GM19043 (cell line): ENCODE measurements at regions not wholly inside any gene's neighbourhood (a gene's known extent, or its start where the extent isn't known, plus 50 kb on each side); places are given as distances from the start of the nearest gene placed in this dataset.
"Not testable (repeated sequence)": the region's sequence is repeated elsewhere in the genome, so short reads cannot be mapped to it uniquely, and the experiment has no call there.

Experiments
- ATAC-seq: cut with Tn5 transposase; IDR thresholded peaks from one replicate; pipeline ENCODE4 v1.9.1; 2021; ENCODE audit warnings: low read depth; ENCODE audit not compliant: unreplicated experiment

DNA sequence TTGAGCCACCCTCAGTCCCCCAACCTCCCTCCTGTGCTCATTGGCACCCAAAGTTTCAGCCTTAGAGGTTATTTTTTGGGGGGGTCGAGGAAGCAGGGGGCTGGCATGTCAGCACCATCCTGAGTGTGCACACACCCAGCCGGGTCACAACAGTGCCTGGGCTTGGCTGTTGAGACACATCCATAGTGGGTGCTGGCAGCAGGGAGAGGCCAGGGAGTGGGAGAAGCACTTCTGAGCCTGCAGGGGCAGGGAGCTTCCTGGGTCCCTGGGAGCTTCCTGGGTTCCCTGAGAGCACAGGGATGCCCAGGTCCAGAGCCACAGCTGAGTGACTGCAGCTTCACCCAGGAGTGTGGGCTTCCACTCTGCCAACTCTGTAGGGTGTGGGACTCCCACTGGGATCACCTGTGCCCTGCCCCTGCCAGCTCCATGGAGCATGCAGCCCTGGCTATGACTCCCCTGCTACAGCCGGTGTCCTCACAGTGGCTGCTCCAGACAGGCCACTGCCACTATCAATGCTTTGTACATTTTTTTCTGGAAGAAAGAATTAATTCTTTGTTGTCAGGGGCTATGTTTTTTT lies 240.4 kb downstream of the PTGER3 start:
- no peak for ATAC-seq

DNA sequence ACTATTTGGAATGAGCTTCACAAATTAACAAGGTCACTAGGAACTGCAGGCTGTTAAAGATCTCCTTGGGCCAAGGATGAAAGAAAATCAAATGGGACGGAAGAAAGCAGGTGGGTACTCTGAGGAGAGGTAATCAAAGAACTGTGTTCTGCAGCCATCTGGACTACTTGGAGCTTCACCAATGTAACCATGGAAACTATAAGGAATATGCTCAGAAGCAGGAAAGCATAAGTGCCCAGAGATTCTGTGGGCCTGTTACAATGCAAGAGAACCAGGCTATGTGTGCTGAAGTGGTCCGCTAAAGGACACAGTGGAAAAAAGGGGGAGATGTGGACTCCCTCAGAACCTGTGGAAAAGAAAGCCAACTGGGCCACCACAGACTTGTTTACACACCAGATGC lies 238.5 kb downstream of the PTGER3 start:
- ATAC-seq, result no peak

DNA sequence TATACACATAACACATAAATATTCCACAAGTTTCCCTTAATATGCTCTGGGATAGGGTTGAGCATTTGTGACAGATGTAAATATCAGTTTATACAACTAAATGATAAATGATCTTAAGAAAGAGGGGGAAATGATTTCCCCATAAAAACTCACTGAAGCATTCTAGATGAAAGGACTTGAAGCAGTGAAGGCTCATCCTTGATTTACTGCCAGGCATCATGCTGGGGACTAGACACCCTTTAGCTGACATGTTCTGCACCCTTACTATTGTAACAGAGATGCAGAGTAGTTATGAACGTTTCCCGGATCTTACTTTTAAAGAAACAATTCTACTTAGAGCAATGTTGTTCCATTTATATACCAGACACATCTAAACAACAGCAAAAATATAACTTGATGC lies 235.8 kb downstream of the PTGER3 start:
- ATAC-seq, result no peak

DNA sequence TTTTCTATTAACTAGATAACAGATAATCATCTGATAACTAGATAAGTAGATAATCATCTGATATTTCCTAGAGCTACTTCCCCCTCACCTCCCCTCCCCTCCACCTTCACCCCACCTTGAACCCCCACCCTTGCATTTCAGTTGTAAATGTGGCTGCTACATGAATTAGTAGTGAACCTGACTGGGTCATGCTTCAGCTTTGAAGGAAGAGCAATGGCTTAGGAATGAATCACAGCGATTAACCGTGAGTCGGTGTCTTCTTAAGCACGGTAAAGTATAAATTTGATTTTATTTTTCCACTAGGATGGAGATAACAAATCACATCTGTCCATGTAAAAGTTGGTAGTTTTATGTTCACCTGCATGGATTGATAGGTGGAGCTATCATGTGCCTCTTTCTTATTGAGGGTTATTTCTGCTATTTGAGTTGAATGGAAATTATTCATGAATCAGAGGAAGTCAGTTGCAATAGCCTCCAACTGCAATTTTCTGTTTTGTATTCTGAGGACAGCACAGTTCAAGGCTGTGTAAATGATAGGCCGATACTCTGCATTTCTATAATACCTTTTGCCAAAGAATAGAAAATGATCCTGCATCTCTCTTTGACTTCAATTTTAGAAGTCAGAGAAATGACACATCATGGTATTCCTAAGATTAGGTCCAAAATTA lies 235.0 kb downstream of the PTGER3 start:
- no peak for ATAC-seq

DNA sequence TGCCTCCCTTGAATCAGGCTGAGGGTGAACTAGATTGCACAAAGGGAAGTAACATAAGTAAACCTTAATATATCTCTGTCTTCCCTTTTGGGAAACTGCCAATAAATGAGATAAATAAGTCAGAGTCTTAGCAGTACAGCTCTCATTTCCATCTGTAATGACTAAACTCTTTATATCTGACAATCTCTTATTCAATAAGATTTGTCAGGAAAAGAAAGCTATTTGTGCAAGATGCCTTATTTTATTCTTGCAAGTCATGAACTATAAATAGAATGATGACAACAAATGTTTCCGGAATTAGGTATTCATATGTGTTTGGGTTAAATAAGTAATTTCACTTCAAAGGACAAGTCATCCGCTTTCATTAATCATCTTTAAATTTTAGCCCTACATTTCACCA lies 229.2 kb downstream of the PTGER3 start:
- ATAC-seq, result no peak

DNA sequence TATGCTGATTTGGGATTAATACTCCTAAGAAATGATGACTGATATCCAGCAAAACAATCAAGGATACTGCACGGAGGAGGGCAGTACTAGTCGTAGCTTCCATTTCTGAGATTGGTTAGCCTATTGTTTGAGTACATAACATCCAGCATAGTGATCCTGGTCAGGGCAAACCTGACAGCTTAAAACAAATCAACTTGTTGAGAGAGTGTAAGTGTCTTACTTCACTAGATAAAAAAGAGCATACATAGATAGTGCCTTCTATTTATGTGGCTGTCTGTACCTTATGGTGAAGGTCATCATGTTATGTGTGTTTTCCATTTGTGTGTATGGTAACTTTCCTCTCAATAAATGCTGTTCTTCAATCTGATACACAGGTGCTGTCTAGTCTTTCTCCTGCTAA lies 228.4 kb downstream of the PTGER3 start:
- ATAC-seq, result no peak

DNA sequence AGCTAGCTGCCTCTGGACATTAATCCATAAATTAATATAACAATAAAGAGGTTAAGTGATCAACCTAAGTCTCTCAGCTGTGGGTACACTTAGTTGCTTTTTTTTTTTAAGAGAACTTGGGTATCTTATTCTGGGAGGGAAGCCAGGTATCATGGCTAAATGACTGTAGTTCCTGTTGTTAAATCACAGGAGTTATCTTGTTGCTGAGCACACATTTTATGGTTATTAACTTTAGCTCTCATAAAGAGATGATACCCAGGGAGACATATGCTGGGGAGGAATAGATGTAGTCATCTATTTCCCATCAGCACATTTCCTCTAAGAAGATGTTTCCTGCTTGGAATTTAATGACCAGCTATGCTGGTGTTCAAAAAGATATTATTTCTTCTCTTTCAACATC lies 227.8 kb downstream of the PTGER3 start:
- ATAC-seq, result no peak

DNA sequence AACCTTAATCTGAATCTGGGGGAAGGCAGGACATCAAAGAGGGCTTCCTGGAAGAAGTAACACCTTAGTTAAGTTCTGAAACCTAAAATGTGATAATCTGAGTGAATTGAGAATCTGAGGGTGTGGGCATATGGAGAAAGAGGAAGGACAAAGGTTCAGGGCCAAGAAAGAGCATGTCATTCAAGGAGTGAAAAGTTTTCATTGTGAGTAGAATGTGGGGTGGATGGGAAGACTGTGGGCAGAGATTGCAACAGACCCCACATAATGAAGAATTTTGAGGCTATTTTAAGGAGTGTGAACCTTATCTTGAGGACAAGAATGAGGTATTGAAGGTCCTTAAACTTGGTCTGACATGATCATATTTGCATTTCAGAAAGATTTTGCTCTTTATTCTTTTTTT lies 227.2 kb downstream of the PTGER3 start:
- no peak for ATAC-seq

DNA sequence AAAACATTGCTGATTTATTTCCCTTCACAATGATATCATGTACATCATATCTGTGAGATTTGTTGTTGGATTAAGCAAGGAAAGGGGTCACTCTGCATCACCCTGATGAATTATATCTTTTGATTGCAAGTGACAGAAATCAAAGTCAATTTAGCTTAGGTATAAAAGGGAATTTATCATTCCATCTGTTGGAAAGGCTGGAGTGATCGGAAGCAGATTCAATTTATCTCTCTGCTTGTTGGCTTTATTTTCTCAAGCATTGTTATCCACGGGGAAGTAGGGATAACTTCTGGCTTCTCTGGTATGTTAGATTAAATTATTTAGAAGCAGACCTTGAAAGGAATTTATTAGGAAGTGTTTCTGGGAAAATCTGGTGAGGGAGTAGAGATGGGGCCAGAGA lies 226.6 kb downstream of the PTGER3 start:
- no peak for ATAC-seq

DNA sequence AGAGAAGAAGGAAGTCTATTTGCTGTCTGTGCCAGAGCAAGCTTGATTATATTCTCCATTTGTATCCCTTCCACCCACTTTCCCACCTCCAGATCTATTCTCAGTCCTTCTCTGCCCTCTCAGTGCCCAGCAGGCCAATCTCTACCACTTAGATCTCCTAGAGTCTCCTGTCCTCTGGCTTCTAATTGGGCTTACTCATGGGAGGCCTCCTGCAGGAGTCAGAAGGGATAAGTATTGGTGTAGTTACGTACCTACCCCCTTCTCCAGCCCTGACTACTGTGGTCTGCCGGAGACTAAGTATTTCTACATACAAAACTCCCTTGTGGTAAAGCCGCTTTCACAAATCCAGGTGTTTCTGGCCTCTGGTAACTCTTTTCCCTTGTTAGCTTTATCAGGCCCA lies 221.2 kb downstream of the PTGER3 start:
- no peak for ATAC-seq

DNA sequence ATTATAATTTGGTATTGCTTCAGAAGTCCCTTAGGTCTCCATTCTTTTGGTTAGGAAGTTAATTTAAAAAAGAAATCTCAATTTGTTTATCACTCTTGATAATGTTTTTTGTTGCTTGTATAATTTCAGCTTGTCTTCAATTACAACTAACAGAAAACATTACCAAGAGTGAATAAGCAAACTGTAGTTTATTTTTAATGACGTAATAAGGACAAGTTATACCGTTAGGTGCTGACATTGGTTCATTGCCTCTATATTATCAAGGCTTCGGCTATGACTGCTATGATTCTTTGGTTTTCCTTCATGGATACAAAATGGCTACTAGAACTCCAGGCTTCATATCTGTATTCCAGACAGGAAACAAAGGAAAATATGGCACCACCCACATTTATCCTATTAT lies 220.6 kb downstream of the PTGER3 start:
- ATAC-seq, result no peak

DNA sequence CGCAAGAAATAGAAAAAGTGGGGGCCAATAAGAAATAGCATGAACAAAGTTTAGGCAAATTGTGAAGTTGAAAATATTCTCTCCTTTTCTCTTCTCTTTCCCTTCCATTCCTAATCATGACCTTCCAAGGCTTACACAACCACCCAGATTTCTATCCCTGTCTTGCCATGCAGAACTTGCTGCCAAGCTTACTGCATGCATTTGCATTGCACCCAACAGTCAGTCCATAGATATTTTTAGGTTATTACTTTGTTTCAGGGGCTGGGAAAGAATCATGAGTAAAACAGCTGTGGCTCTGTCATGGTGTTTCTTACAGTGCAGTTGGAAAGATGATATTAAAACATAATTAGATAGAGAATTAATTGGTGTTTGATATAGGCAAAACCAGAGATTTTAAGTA lies 219.4 kb downstream of the PTGER3 start:
- no peak for ATAC-seq

DNA sequence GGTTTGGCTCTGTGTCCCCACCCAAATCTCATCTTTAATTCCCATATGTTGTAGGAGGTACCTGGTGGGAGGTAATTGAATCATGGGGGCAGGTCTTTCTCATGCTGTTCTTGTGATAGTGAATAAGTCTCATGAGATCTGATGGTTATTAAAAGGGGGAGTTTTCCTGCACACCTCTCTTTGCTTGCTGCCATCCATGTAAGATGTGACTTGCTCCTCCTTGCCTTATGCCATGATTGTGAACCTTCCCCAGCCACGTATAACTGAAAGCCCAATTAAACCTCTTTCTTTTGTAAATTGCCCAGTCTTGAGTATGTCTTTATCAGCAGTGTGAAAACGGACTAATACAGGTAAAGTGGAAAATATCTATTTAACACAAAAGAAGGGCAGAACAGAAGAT lies 213.3 kb downstream of the PTGER3 start:
- not testable (repeated sequence) for ATAC-seq

DNA sequence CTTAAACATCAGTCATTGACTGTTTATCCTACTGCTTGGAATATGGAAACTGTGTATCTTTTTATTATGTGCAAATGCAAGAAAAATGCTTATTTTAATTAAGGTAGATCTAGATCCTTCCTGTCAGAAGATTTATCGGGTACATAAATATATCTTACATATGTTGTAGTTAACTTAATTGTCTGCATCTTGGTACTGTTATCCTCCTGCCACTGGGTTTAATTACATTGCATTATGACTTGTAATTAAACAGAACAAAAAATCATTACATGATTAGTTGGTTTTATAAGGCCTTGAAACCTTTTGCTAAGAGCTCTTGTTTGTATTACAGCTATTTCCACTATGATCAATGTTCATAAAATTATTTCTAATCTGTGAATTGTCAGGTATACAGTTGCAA lies 211.2 kb downstream of the PTGER3 start:
- ATAC-seq, result no peak

DNA sequence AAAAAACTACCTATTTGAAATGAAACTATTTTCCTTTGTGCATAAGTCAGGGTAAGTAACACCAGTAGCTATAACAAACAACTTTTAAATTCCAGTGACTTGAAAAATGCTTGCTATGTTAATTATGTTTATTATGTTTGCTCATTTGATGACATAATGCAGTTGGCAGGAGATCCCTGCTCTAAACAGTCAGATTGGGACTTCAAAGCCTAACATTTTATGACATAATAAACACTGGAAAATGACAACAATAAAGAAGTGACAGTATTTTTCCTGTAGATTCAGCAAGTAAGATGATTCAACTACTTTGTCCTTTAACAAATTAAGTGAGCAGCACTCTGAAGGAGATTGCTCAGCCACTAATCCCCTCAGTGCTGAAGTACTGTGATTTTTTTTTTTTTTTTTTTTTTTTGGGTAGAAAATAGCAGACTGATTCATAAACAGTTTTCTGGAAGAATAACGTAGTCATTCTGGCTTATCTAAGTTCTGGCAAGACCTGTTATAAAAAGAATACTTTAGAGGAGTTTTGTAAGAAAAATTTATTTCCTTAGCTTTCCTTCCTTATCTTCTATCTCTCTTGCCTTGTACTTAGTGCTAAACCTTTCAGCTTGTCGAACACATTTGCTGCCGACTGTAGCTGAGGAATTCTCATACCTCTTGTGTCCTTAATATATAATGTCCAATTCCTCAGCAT lies 207.2 kb downstream of the PTGER3 start:
- no peak for ATAC-seq

DNA sequence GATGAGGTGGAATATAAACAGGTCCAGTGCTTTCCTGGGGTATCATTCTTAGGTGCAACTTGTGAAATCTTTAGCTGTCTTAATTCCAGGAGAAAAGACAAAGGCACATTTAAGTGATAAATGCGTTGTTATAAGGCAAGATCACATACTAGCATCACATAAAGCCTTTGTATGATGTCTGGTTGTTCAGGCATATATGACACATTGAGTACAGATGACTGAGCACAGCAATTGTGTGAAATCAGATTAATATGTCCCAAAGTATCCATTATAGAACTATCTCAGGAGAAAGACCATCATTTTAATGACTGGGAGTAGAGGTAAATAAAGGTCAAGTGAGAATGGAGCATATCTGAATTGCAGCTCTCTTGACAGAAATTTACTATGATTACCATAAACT lies 205.1 kb downstream of the PTGER3 start:
- no peak for ATAC-seq

DNA sequence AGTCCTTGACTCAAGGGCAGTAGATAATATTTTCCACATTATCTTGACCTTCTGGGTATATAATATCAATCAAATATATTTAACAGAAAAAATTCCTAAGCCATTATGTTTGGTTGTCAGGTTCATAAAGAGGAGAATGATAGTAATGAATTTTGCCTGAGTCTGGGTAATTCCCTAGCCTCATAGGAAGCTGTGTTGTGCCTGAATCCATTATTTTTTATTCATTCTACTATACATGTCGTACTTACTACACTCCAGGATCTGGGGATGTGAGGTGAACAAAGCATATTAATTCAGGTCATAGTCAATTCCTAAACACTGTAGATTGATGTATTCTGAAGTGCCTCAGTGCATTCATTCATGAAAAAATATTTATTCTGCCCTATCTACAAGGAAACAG lies 204.2 kb downstream of the PTGER3 start:
- ATAC-seq, result no peak

DNA sequence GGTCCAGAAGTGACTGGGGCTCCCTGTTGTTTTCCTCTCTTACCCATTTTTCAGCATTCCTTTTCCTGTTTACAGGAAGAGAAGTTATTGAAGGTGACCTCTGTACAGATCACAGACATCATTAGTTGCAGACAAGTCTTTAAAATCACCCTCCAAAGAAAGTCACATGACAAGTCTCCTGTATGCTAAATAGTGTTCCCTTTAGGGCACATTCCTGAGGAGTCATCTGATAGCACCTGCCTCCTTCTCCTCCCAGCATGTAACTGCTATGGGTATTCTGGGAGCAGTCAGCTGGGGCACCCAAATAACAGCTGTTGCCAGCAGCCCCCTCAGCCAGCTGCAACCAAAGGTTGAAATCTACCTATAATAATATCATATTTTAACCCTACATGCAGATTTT lies 200.6 kb downstream of the PTGER3 start:
- ATAC-seq, result no peak

DNA sequence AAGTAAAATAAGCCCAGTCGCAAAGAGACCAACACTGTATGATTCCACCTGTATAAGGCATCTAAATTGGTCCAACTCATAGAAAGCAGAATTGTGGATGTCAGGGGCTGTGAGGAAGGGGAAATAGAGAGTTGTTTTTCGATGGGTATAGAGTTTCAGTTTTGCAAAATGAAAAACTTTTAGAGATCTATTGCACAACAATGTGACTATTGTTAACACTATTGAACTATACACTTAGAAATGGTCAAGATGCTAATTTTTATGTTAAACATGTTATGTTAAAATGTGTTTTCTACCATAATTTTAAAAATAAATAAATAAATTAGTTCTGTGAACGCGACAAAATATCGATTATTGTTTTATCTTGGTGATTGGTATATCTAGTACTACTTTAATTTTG lies 192.4 kb downstream of the PTGER3 start:
- no peak for ATAC-seq

DNA sequence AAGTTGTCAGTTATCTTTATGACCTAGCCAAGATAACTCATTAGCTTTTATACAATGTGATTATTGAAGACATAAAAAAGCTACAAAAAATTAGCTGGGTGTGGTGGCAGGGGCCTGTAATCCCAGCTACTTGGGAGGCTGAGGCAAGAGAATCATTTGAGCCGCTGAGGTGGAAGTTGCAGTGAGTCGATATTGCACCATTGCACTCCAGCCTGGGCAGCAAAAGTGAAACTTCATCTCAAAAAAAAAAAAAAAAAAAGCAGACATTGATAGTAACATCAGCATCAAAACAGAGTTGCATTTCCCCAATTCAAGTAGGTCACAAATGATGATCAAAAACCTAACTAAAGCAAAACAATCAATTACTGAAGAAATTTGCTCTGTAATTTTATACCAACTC lies 191.4 kb downstream of the PTGER3 start:
- ATAC-seq, result no peak

DNA sequence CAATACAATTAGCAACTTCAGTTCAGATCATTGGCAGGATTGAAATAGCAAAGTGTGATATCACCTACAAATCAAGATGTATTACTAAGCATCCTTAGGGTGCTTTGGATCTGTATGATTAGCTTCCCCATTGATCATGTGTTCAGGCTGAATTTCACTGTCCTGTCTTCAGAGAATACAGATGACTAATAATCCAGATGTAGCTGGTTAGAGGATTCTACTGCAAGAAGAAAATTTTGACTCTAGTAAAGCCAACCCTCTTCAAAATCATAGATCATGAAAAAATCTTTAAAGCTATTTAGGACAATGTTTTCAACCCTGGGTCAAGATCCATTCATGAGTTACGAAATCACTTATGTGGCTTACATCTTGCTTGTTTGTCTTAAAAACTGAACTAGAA lies 184.4 kb downstream of the PTGER3 start:
- no peak for ATAC-seq

DNA sequence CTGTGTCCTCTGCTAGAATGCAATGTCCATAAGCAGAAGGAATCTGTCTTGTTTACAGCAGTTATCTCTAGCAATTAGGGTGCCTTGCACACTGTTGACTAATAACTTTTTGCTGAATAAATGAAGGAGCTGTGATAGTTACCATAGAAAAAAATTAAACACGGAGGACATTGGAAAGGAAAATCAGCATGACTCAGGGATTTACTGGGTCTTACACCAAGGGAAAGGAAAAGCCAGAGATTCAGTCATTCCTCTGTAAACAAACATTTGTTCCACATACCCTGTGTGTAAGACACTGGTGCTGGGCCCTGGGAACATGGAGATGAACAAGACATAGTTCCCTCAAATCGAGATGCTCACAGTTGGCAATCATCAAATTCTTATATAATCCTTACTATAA lies 183.3 kb downstream of the PTGER3 start:
- ATAC-seq, result no peak
